K562 (cell line): ENCODE measurements at regions not wholly inside any gene's neighbourhood (a gene's known extent, or its start where the extent isn't known, plus 50 kb on each side); places are given as distances from the start of the nearest gene placed in this dataset.
A peak's percentile ranks its signal among the peaks of the same experiment; 100 is the strongest.

Experiments used
- ATAC-seq: fragments of 200-7000 bp; cut with Tn5 transposase; 3 replicates; pipeline ENCODE4 v1.9.1; 2020; ENCODE audit warnings: moderate library complexity
- BruUV-seq: library from RNA; stranded (reverse); fragments of 400-500 nt; replicated peaks from 2 replicates; lab custom pipeline; 2021; lab: Mats Ljungman, UMichigan
- CTCF ChIA-PET: fragments of 300-600 bp; formaldehyde crosslinking; extraction: SDS; loops from one replicate; lab custom pipeline; 2021; ENCODE audit warnings: low intra/inter-chr PET ratio; lab: Yijun Ruan, JAX
- POLR2A ChIA-PET: fragments of 300-600, 350-650 bp; sonication (Branson Sonifier 250); formaldehyde crosslinking; extraction: SDS; loops from one replicate; lab custom pipeline; 2021; ENCODE audit warnings: antibody characterized with exemption, inconsistent platforms; lab: Yijun Ruan, JAX
- DNase-seq, 4 experiments: peaks; one replicate each; pipeline versions ENCODE4 v3.0.0 to v3.0.0-alpha.2; 2011 to 2018; ENCODE audit warnings: low spot score in 3 of 4, mixed read lengths in 3 of 4; ENCODE audit errors: extremely low read depth in 1 of 4
- FAIRE-seq: peaks from 2 replicates; lab custom pipeline; 2011; peaks lifted over from hg19 to GRCh38; lab: Jason Lieb, UNC
- H2AFZ ChIP-seq: 2 replicates; pipeline ENCODE4 v1.6.0; 2011; ENCODE audit warnings: low read depth, low read length, control low read depth, inconsistent platforms
- H3K27ac ChIP-seq: fragments of 200-600 bp; 3 replicates; pipeline ENCODE4 v1.8.0; 2011; ENCODE audit warnings: low read depth, mild to moderate bottlenecking, control low read depth, inconsistent platforms, low read length, moderate library complexity, mixed read lengths; ENCODE audit errors: extremely low read depth
- H3K27me3 ChIP-seq, 2 experiments: fragments of 300-600 bp in 1 of 2; 2 replicates in 1 of 2; 3 replicates in 1 of 2; pipeline versions ENCODE4 v1.6.0 to v1.8.0; 2011; ENCODE audit warnings: inconsistent platforms in 2 of 2, low read length in 2 of 2, mild to moderate bottlenecking in 1 of 2, mixed read lengths in 1 of 2, moderate library complexity in 1 of 2; ENCODE audit not compliant: control insufficient read depth in 2 of 2, insufficient read depth in 2 of 2
- H3K36me3 ChIP-seq: fragments of 300-600 bp; 3 replicates; pipeline ENCODE4 v1.8.0; 2011; ENCODE audit warnings: mild to moderate bottlenecking, low read length, inconsistent platforms; ENCODE audit not compliant: control insufficient read depth, insufficient read depth
- H3K4me1 ChIP-seq, 2 experiments: fragments of 200-600 bp in 1 of 2; replicated peaks in 1 of 2; 2 replicates in 1 of 2; 3 replicates in 1 of 2; pipeline versions ENCODE4 v1.5.1 to v1.8.0; 2011; ENCODE audit warnings: inconsistent platforms in 2 of 2, low read length in 2 of 2, mild to moderate bottlenecking in 1 of 2, mixed read lengths in 1 of 2, moderate library complexity in 1 of 2; ENCODE audit not compliant: control insufficient read depth in 2 of 2, insufficient read depth in 2 of 2
- H3K4me2 ChIP-seq: 2 replicates; pipeline ENCODE4 v1.6.1; 2011; ENCODE audit warnings: low read length, control low read depth, inconsistent platforms, mixed read lengths; ENCODE audit not compliant: insufficient read depth
- H3K4me3 ChIP-seq: fragments of 200-600 bp; sonication (generic), shearing (Covaris generic); 2 replicates; pipeline ENCODE4 v1.5.1; 2016; ENCODE audit warnings: control low read depth, inconsistent platforms
- H3K79me2 ChIP-seq: fragments of 200-600 bp; 3 replicates; pipeline ENCODE4 v1.8.0; 2011; ENCODE audit warnings: low read length, inconsistent platforms; ENCODE audit not compliant: control insufficient read depth, insufficient read depth
- H3K9ac ChIP-seq, 2 experiments: 2 replicates each; pipeline versions ENCODE4 v1.6.0 to v1.6.1; 2011; ENCODE audit warnings: low read depth in 2 of 2, low read length in 2 of 2, control low read depth in 1 of 2, inconsistent platforms in 1 of 2, mild to moderate bottlenecking in 1 of 2, mixed read lengths in 1 of 2; ENCODE audit not compliant: insufficient read depth in 1 of 2
- H3K9me1 ChIP-seq: one replicate; pipeline ENCODE4 v1.6.0; 2011; ENCODE audit warnings: inconsistent platforms, mild to moderate bottlenecking, low read length, moderate library complexity; ENCODE audit not compliant: control insufficient read depth, insufficient read depth
- H3K9me3 ChIP-seq: replicated peaks from 2 replicates; pipeline ENCODE4 v1.5.1; 2011; ENCODE audit warnings: low read depth, low read length, inconsistent platforms; ENCODE audit not compliant: control insufficient read depth, insufficient read depth
- H4K20me1 ChIP-seq: replicated peaks from 2 replicates; pipeline ENCODE4 v1.6.1; 2011; ENCODE audit warnings: low read length, inconsistent platforms, mixed read lengths; ENCODE audit not compliant: control insufficient read depth, insufficient read depth
- CEBPB ChIP-seq: fragments of 450-650 bp; IDR thresholded peaks from 2 replicates; pipeline ENCODE4 v1.6.1; 2016; ENCODE audit warnings: missing genetic modification characterization, missing compliant biosample characterization
- CEBPG ChIP-seq, 3 experiments: fragments of 200-800 bp in 1 of 3; sonication (Bioruptor generic) in 1 of 3; sonication (generic) in 1 of 3; formaldehyde crosslinking in 1 of 3; IDR thresholded peaks in 2 of 3; conservative IDR thresholded peaks in 1 of 3; 2 replicates each; pipeline versions ENCODE4 v1.6.1 to v1.8.0; 2016 to 2022; ENCODE audit warnings: missing compliant biosample characterization in 2 of 3, missing genetic modification characterization in 2 of 3, mild to moderate bottlenecking in 1 of 3, missing genetic modification reagents in 1 of 3
- ILK ChIP-seq: fragments of 450-650 bp; IDR thresholded peaks from 2 replicates; pipeline ENCODE4 v1.6.1; 2016; ENCODE audit warnings: missing genetic modification characterization, low read depth, mild to moderate bottlenecking, missing compliant biosample characterization, moderate library complexity, borderline replicate concordance
- ZBTB43 ChIP-seq: sonication (generic); formaldehyde crosslinking; IDR thresholded peaks from 2 replicates; pipeline ENCODE4 v1.8.0; 2023; ENCODE audit warnings: mild to moderate bottlenecking, missing genetic modification reagents
- ZSCAN32 ChIP-seq: fragments of 450-650 bp; formaldehyde crosslinking; IDR thresholded peaks from 2 replicates; pipeline ENCODE4 v1.4.0; 2020; ENCODE audit warnings: mild to moderate bottlenecking, moderate library complexity
- WGBS: fragments of 100-300 bp; shearing (Covaris generic); methylation state at CpG from one replicate; pipeline ENCODE4 v1.1.6; 2016; ENCODE audit warnings: low coverage, mixed read lengths; ENCODE audit not compliant: insufficient coverage; ENCODE audit errors: missing lambda C conversion rate; 5-methylcytosine and 5-hydroxymethylcytosine counted together
- in situ Hi-C: fragments of 300-500 bp; cut with MboI; formaldehyde crosslinking; loops from 4 replicates; pipeline ENCODE4 v1.15.0; 2018; ENCODE audit warnings: inconsistent platforms, mixed read lengths
- intact Hi-C: fragments of 100-400 bp; cut with micrococcal nuclease; formaldehyde crosslinking; loops from 2 replicates; pipeline ENCODE4 v1.14.2; 2022
- TF ChIP-seq, protein P1 (sequence below), 2 experiments: fragments of 450-650 bp in 1 of 2; sonication (generic) in 1 of 2; formaldehyde crosslinking in 1 of 2; IDR thresholded peaks in 1 of 2; conservative IDR thresholded peaks in 1 of 2; 2 replicates each; pipeline versions ENCODE4 v1.6.1 to v1.8.1; 2016 to 2023; ENCODE audit warnings: mild to moderate bottlenecking in 2 of 2, moderate library complexity in 2 of 2, inconsistent platforms in 1 of 2, missing genetic modification reagents in 1 of 2
- TF ChIP-seq, protein P2 (sequence below): fragments of 450-650 bp; formaldehyde crosslinking; IDR thresholded peaks from 2 replicates; pipeline ENCODE4 v1.4.0; 2022; ENCODE audit warnings: mild to moderate bottlenecking, moderate library complexity

DNA sequence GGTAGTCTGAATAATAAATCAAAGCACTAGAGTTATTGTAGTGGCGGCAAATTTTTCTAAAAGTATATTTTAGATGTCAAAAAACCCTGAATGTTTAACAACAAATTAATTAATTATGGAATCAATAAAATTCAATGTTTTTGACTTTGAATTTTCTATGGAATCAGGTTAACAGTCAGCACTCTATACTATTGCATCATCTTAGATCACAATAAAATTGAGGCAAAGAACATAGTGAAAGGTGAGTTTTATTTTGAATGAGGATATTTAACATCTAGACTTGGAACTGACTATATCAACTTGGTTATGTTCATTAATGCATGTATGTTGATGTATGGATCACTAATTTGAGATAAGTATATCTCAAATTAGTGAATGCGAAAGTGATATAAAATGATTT is 148.5 kb downstream of the TNFSF18 start:
- ChIA-PET POLR2A (no interaction called here), CTCF (no interaction called here)
- 53% methylated on average over 2 of the region's 2 CpGs for WGBS
- ATAC-seq: no peak
- TF ChIP-seq CEBPG (CRISPR knock-in tag; IDR thresholded peaks at IDR 0.05): no peak
- TF ChIP-seq CEBPG (tag; conservative IDR thresholded peaks at IDR 0.05 in 1 of 2, IDR thresholded peaks at IDR 0.05 in 1 of 2): peak; percentile 81 to 98
- peak; percentile 89 for TF ChIP-seq ZSCAN32
- peak; percentile 69 for TF ChIP-seq CEBPB (tag)
- TF ChIP-seq, protein P1, sequence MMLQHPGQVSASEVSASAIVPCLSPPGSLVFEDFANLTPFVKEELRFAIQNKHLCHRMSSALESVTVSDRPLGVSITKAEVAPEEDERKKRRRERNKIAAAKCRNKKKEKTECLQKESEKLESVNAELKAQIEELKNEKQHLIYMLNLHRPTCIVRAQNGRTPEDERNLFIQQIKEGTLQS (IDR thresholded peaks at IDR 0.05): peak; percentile 79
- TF ChIP-seq, protein P1 (CRISPR knock-in tag; conservative IDR thresholded peaks at IDR 0.05): no peak
- TF ChIP-seq ZBTB43 (CRISPR knock-in tag): no peak
- TF ChIP-seq ILK (tag): no peak
- TF ChIP-seq, protein P2, sequence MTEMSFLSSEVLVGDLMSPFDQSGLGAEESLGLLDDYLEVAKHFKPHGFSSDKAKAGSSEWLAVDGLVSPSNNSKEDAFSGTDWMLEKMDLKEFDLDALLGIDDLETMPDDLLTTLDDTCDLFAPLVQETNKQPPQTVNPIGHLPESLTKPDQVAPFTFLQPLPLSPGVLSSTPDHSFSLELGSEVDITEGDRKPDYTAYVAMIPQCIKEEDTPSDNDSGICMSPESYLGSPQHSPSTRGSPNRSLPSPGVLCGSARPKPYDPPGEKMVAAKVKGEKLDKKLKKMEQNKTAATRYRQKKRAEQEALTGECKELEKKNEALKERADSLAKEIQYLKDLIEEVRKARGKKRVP (CRISPR knock-in tag): peak; percentile 75
- intact Hi-C loops: no loop called here
- no peak for DNase-seq
- Histone ChIP-seq H3K9me1 (no peaks in the 10 kb centered on the region), H3K27ac (no peak overlapping the region), H4K20me1 (no peaks in the 10 kb centered on the region), H2AFZ (no peak overlapping the region), H3K4me2 (no peak overlapping the region), H3K27me3 (no peaks in the 10 kb centered on the region), H3K9me3 (no peaks in the 10 kb centered on the region), H3K4me3 (no peak overlapping the region), H3K9ac (no peak overlapping the region), H3K79me2 (no peaks in the 10 kb centered on the region), H3K4me1 (peaks cover 0 to 5% of the 10 kb centered on the region in 2 experiments; a peak in 2 of 5 replicates), H3K36me3 (no peaks in the 10 kb centered on the region)
- in situ Hi-C loops: no loop called here
- FAIRE-seq: no peak
- no TSS peak for BruUV-seq
